ENCODE measurements at regions not wholly inside any gene's neighbourhood (a gene's known extent, or its start where the extent isn't known, plus 50 kb on each side); places are given as distances from the start of the nearest gene placed in this dataset.

- Histone ChIP-seq H3K9ac (replicated peaks in 1 of 4; ENCODE audit: extremely low read depth in 1 of 4, low read depth in 3 of 4, low read length in 3 of 4) (no peak overlapping the region), H3K4me1 (replicated peaks in 1 of 4; ENCODE audit: control insufficient read depth in 3 of 4, insufficient read depth in 4 of 4, low read length in 3 of 4) (no peaks in the 10 kb centered on the region), H4K8ac (ENCODE audit: extremely low read depth, insufficient read depth, low read length) (no peak overlapping the region), H3K27ac (ENCODE audit: low read depth, low read length) (no peak overlapping the region), H3K18ac (ENCODE audit: extremely low read depth, low read length) (no peak overlapping the region), H3K4me2 (ENCODE audit: insufficient read depth in 1 of 2, low read depth in 2 of 2, low read length in 2 of 2) (no peak overlapping the region), H3K79me1 (ENCODE audit: low read depth, low read length) (no peaks in the 10 kb centered on the region), H4K5ac (ENCODE audit: insufficient read length, low read depth, low read length) (no peak overlapping the region), H2BK20ac (ENCODE audit: low read length) (no peak overlapping the region), H3K36me3 (ENCODE audit: control insufficient read depth in 2 of 4, insufficient read depth in 4 of 4, low read length in 3 of 4) (no peaks in the 10 kb centered on the region), H3K27me3 (replicated peaks in 1 of 4; ENCODE audit: control insufficient read depth in 3 of 4, extremely low read depth in 1 of 4, insufficient read depth in 3 of 4, low read length in 3 of 4) (no peaks in the 10 kb centered on the region), H2AK5ac (ENCODE audit: low read depth, low read length) (no peak overlapping the region), H3K79me2 (ENCODE audit: control insufficient read depth in 1 of 2, insufficient read depth in 2 of 2, low read length in 2 of 2) (no peaks in the 10 kb centered on the region), H3K9me3 (ENCODE audit: insufficient read depth in 2 of 2, low read depth in 1 of 2, low read length in 1 of 2) (0 out of 4 replicates have a peak, but pooled peaks cover 0 to 5% of the 10 kb centered on the region in 2 experiments), H2AFZ (ENCODE audit: low read length) (no peak overlapping the region), H3K23me2 (ENCODE audit: low read depth, low read length) (no peaks in the 10 kb centered on the region), H2BK15ac (ENCODE audit: low read length) (no peak overlapping the region), H3K4ac (replicated peaks; ENCODE audit: insufficient read length, low read depth, low read length) (no peak overlapping the region), H2BK120ac (replicated peaks; ENCODE audit: low read depth, low read length) (no peak overlapping the region), H3K23ac (ENCODE audit: insufficient read length) (no peak overlapping the region), H4K91ac (replicated peaks; ENCODE audit: insufficient read length, low read length) (no peak overlapping the region), H3K14ac (ENCODE audit: insufficient read length) (no peak overlapping the region), H2BK5ac (ENCODE audit: low read depth, low read length) (no peak overlapping the region), H3K56ac (replicated peaks; ENCODE audit: insufficient read length, low read depth, low read length) (no peak overlapping the region), H3K4me3 (ENCODE audit: extremely low read depth in 1 of 4, insufficient read depth in 2 of 4, low read depth in 3 of 4, low read length in 4 of 4) (no peak overlapping the region), H4K20me1 (replicated peaks in 1 of 2; ENCODE audit: control insufficient read depth in 1 of 2, insufficient read depth in 2 of 2, low read length in 2 of 2) (no peaks in the 10 kb centered on the region), H2BK12ac (ENCODE audit: low read depth, low read length) (no peak overlapping the region)
- DNase-seq (ENCODE audit: low read depth in 1 of 2, low spot score in 2 of 2) (no peak), FAIRE-seq (no peak)
- TF ChIP-seq YY1 (IDR thresholded peaks at IDR 0.05; ENCODE audit: low read depth, low read length), result no peak
- no peak for TF ChIP-seq CBX8 (IDR thresholded peaks at IDR 0.05; ENCODE audit: borderline replicate concordance, low read depth, low read length)
- TF ChIP-seq CREB1 (IDR thresholded peaks at IDR 0.05), result no peak
- ChIA-PET POLR2A (ENCODE audit: partially characterized antibody) (no interaction called here), CTCF (ENCODE audit: partially characterized antibody) (interaction anchor here (1.1 kb wide), 1 partner anchor 314 kb away, joined by 3 read pairs; no protein-coding TSS in a partner anchor)
- 100% methylated on average over 1 of the region's 1 CpG; no CpG with 5 or more reads in 1 of the 2 experiments for WGBS, 2 experiments (ENCODE audit: extremely low coverage in 1 of 2, insufficient coverage in 1 of 2, insufficient read length in 1 of 2, insufficient replicate concordance in 2 of 2, low coverage in 1 of 2, low lambda C conversion rate in 2 of 2, missing lambda C conversion rate in 1 of 2)
Measured at GRCh38 chr9:26341545-26341944, 551.1 kb downstream of the CAAP1 start.
